ENCODE measurements at regions not wholly inside any gene's neighbourhood (a gene's known extent, or its start where the extent isn't known, plus 50 kb on each side); places are given as distances from the start of the nearest gene placed in this dataset.

DNA sequence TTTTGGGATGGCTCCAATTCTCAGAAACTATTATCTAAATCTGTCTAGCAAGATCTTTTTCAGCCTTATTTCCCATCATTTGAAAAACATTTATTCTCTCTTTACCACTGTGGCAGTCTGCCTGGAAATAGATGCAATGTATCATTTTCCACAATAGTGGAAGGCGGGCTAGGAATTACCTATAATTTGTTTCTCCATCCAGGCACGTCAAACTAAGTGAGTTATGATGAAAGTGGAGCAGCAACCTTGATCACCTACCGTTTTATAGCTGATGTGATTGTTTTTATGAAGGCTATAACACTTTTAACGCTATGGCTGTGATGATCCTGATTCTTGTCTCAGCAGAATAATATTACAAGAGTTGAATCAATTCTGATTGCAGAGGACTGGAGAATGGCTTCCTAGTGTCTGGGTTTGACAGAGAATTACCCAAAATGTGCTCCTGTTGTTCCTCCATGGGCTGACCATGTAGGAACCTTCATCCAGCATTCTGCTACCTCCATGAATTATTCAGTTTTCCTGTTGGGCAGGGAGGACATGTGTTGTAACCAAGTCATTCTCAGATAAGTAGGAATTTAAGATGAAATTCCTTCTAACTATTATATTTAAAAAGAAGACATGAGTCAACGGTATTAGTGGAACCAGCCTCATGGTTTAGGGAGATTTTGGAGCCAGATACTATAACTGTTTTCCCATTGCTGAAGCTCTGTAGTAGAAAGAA lies 231.5 kb upstream of the SGO1 start:
- no peaks in the 10 kb centered on the region for H3K27me3 ChIP-seq
- H3K4me1 ChIP-seq, result no peaks in the 10 kb centered on the region
- no peaks in the 10 kb centered on the region for H3K9me3 ChIP-seq
- H3K4me3 ChIP-seq (ENCODE audit: low read depth, low read length), result no peak overlapping the region
- H3K36me3 ChIP-seq, result no peaks in the 10 kb centered on the region
- DNase-seq, result no peak
- TF ChIP-seq, protein P1, sequence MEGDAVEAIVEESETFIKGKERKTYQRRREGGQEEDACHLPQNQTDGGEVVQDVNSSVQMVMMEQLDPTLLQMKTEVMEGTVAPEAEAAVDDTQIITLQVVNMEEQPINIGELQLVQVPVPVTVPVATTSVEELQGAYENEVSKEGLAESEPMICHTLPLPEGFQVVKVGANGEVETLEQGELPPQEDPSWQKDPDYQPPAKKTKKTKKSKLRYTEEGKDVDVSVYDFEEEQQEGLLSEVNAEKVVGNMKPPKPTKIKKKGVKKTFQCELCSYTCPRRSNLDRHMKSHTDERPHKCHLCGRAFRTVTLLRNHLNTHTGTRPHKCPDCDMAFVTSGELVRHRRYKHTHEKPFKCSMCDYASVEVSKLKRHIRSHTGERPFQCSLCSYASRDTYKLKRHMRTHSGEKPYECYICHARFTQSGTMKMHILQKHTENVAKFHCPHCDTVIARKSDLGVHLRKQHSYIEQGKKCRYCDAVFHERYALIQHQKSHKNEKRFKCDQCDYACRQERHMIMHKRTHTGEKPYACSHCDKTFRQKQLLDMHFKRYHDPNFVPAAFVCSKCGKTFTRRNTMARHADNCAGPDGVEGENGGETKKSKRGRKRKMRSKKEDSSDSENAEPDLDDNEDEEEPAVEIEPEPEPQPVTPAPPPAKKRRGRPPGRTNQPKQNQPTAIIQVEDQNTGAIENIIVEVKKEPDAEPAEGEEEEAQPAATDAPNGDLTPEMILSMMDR (IDR thresholded peaks at IDR 0.05; ENCODE audit: low read depth, low read length), result no peak

DNA sequence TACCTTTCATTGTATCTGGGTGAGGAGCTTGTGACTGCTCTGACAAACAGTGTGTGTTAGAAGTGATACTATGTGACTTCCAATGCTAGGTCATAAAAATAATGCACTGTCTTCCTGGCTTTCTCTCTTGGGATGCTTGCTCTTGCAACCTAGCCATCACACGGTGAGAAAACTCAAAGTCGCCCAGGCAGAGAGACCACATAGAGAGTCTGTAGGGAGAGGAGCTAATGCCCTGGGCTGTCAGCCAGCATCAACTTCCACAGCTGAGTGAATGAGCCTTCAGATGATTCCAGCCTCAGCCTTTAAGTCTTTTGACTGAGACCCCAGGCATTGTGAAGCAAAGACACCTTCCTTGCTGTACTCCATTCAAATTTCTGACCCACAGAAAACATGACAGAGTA lies 220.6 kb upstream of the SGO1 start:
- H3K36me3 ChIP-seq, result no peaks in the 10 kb centered on the region
- no peak overlapping the region for H3K4me3 ChIP-seq (ENCODE audit: low read depth, low read length)
- H3K27me3 ChIP-seq, result no peaks in the 10 kb centered on the region
- H3K4me1 ChIP-seq, result no peaks in the 10 kb centered on the region
- TF ChIP-seq, protein P1 (IDR thresholded peaks at IDR 0.05; ENCODE audit: low read depth, low read length), result no peak
- H3K9me3 ChIP-seq, result no peaks in the 10 kb centered on the region
- DNase-seq, result no peak

DNA sequence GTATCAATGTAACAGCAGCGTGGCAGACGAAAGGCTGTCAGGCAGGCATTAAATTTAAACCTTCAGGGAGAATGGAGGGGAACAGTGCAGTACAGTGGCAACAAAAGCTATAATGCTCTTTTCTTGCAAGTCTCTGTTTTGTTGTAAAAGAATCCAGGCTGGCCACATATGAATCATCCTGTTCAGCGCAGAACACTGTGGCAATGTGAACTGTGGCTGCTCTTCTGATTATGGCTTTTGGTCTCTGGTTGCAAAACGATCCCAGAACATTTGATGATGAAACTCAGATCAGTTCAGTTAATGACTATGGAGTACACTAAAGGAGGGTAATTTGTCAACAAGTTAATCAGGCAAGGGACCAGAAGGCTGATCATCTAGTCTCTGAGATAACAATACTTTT lies 219.7 kb upstream of the SGO1 start:
- TF ChIP-seq, protein P1 (IDR thresholded peaks at IDR 0.05; ENCODE audit: low read depth, low read length), result no peak
- Histone ChIP-seq H3K27me3 (no peaks in the 10 kb centered on the region), H3K4me1 (no peaks in the 10 kb centered on the region), H3K36me3 (no peaks in the 10 kb centered on the region), H3K9me3 (no peaks in the 10 kb centered on the region), H3K4me3 (ENCODE audit: low read depth, low read length) (no peak overlapping the region)
- no peak for DNase-seq

DNA sequence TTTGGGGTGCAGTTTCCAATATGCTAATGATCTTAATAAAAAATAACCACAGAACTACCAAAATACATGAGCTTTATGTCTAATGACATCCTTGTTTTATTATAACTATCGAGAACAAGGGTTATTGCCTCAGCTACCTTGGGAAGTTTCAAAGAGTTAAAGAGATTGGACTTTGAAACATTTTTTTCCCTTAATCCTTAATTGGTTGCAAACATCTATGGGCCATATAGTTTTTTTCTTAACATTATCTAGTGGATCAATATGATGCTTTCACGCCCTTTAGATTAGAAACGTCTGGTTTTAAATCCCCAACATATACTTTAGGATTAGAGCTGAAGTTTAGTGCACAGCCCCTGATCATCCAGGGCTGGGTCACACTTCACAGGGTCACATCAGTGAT lies 219.2 kb upstream of the SGO1 start:
- TF ChIP-seq, protein P1 (IDR thresholded peaks at IDR 0.05; ENCODE audit: low read depth, low read length), result no peak
- DNase-seq, result no peak
- no peak overlapping the region for H3K4me3 ChIP-seq (ENCODE audit: low read depth, low read length)
- no peaks in the 10 kb centered on the region for H3K4me1 ChIP-seq
- no peaks in the 10 kb centered on the region for H3K27me3 ChIP-seq
- no peaks in the 10 kb centered on the region for H3K9me3 ChIP-seq
- H3K36me3 ChIP-seq, result no peaks in the 10 kb centered on the region

DNA sequence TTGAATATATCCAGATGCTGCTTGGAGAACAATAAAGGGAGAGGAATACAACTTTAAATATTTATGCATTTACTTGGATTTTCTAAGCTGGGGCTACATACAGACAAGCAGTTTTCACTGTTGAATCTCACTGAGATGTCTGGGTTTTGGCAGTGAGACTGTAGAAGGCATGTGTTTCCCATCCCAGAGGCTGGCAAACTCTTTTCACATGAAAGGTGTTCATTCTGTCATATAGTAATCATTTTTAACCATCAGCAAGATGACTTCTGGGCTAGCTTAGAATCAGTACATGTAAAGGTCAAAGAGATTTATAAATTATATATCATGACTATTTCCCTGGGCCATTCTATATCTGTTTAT lies 218.7 kb upstream of the SGO1 start:
- H3K36me3 ChIP-seq, result no peaks in the 10 kb centered on the region
- no peaks in the 10 kb centered on the region for H3K9me3 ChIP-seq
- no peaks in the 10 kb centered on the region for H3K27me3 ChIP-seq
- no peak for DNase-seq
- TF ChIP-seq, protein P1 (IDR thresholded peaks at IDR 0.05; ENCODE audit: low read depth, low read length), result no peak
- H3K4me1 ChIP-seq, result no peaks in the 10 kb centered on the region
- H3K4me3 ChIP-seq (ENCODE audit: low read depth, low read length), result no peak overlapping the region

DNA sequence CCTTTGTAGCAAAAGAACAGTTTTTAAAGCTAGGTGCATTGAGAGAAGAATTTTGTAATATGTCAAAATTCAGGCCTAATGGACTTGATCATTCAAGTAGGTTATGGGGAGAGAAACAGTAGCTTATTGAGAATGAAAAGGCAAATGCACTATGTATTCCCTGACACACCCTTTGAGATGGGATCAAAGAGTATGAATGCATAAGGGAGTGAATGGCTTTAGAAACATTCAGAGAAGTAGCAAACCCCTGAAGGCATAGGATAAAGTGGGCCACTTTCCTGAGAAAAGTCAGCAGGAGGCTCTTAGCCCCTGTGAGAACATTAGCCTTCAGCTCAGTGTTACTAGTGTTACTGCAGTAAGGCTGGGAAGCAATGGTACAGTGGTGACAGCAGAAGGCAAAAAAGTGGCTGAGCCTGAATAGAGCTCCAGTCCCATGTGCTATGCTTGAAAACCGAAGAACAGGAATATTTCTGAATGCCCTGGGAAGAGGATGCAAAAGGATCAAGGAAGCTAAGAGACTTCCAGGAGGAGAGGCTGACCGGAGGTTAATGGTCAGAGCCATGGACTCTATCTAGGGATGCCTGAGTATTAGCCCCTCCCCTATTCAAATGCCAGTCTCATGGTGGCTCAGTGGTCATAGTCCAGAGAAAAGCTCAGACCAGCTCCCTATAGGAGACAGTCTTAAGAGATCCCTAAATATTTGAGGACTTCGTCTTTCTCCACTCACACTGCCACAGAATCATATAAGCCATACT lies 218.2 kb upstream of the SGO1 start:
- no peaks in the 10 kb centered on the region for H3K27me3 ChIP-seq
- H3K4me1 ChIP-seq, result no peaks in the 10 kb centered on the region
- DNase-seq, result no peak
- TF ChIP-seq, protein P1 (IDR thresholded peaks at IDR 0.05; ENCODE audit: low read depth, low read length), result no peak
- no peak overlapping the region for H3K4me3 ChIP-seq (ENCODE audit: low read depth, low read length)
- H3K36me3 ChIP-seq, result no peaks in the 10 kb centered on the region
- no peaks in the 10 kb centered on the region for H3K9me3 ChIP-seq

All from BE2C (cell line).